ENCODE measurements at regions not wholly inside any gene's neighbourhood (a gene's known extent, or its start where the extent isn't known, plus 50 kb on each side); places are given as distances from the start of the nearest gene placed in this dataset.

- Histone ChIP-seq H2AFZ (no peak overlapping the region), H3K9me2 (ENCODE audit: insufficient read depth) (no peaks in the 10 kb centered on the region), H3K4me2 (no peak overlapping the region), H3K27ac (no peak overlapping the region), H3K4me3 (no peak overlapping the region), H3K36me3 (ENCODE audit: low read depth) (no peaks in the 10 kb centered on the region), H3K27me3 (ENCODE audit: insufficient read depth, low read depth) (no peaks in the 10 kb centered on the region), H3K9me3 (ENCODE audit: insufficient read depth, low read depth) (peaks cover 9% of the 10 kb centered on the region; the same call in 1 of the 2 replicates), H3K4me1 (replicated peaks; ENCODE audit: insufficient read depth) (no peaks in the 10 kb centered on the region), H3F3A (ENCODE audit: insufficient read depth, low read depth) (no peaks in the 10 kb centered on the region), H3K79me2 (ENCODE audit: low read depth) (no peaks in the 10 kb centered on the region), H4K20me1 (ENCODE audit: insufficient read depth) (no peaks in the 10 kb centered on the region)
- TF ChIP-seq, protein P1, sequence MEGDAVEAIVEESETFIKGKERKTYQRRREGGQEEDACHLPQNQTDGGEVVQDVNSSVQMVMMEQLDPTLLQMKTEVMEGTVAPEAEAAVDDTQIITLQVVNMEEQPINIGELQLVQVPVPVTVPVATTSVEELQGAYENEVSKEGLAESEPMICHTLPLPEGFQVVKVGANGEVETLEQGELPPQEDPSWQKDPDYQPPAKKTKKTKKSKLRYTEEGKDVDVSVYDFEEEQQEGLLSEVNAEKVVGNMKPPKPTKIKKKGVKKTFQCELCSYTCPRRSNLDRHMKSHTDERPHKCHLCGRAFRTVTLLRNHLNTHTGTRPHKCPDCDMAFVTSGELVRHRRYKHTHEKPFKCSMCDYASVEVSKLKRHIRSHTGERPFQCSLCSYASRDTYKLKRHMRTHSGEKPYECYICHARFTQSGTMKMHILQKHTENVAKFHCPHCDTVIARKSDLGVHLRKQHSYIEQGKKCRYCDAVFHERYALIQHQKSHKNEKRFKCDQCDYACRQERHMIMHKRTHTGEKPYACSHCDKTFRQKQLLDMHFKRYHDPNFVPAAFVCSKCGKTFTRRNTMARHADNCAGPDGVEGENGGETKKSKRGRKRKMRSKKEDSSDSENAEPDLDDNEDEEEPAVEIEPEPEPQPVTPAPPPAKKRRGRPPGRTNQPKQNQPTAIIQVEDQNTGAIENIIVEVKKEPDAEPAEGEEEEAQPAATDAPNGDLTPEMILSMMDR (conservative IDR thresholded peaks at IDR 0.05): no peak
- TF ChIP-seq EZH2 (IDR thresholded peaks at IDR 0.05; ENCODE audit: low read depth): no peak
- BruUV-seq (replicated peaks): no TSS peak
- no peak for DNase-seq
- POLR2A ChIA-PET (ENCODE audit: unreplicated experiment): no interaction called here
- intact Hi-C loops (cut with micrococcal nuclease; ENCODE audit: unreplicated experiment): no loop called here
- CTCF ChIA-PET: no interaction called here
These were observed 487.0 kb upstream of the BTBD3 start for GRCh38 chr20:11430652-11431051.

DNA sequence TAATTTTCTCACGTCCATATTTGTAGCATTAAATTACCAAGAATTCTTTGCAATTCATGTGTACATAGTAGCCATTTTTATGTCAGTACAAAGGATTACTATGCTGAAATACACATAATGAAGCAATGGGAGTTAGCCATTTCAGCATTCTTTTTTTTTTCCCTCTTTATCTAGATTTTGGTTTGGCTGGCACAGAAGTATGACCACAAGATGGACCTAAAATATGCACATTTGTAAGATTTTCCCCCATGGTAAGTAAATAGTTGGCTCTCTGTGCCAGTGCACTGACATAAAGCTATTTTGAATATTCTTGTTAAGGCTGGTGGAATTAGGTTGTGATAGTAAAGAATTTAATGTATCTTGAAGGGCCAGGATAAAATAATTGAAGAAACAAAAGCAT is 486.1 kb upstream of the BTBD3 start:
- Histone ChIP-seq H3K27me3 (ENCODE audit: insufficient read depth, low read depth) (no peaks in the 10 kb centered on the region), H3K9me3 (ENCODE audit: insufficient read depth, low read depth) (peaks cover 9% of the 10 kb centered on the region; the same call in 1 of the 2 replicates), H3K4me3 (no peak overlapping the region), H4K20me1 (ENCODE audit: insufficient read depth) (no peaks in the 10 kb centered on the region), H3F3A (ENCODE audit: insufficient read depth, low read depth) (no peaks in the 10 kb centered on the region), H3K9me2 (ENCODE audit: insufficient read depth) (no peaks in the 10 kb centered on the region), H2AFZ (no peak overlapping the region), H3K4me2 (no peak overlapping the region), H3K4me1 (replicated peaks; ENCODE audit: insufficient read depth) (no peaks in the 10 kb centered on the region), H3K36me3 (ENCODE audit: low read depth) (no peaks in the 10 kb centered on the region), H3K27ac (no peak overlapping the region), H3K79me2 (ENCODE audit: low read depth) (no peaks in the 10 kb centered on the region)
- ChIA-PET CTCF (no interaction called here), POLR2A (ENCODE audit: unreplicated experiment) (no interaction called here)
- intact Hi-C loops (cut with micrococcal nuclease; ENCODE audit: unreplicated experiment): no loop called here
- BruUV-seq (replicated peaks): no TSS peak
- TF ChIP-seq, protein P1 (conservative IDR thresholded peaks at IDR 0.05): no peak
- TF ChIP-seq EZH2 (IDR thresholded peaks at IDR 0.05; ENCODE audit: low read depth): no peak
- no peak for DNase-seq

GRCh38 chr20:11432407-11432806 is 485.3 kb upstream of the BTBD3 start:
- Histone ChIP-seq H3F3A (ENCODE audit: insufficient read depth, low read depth) (no peaks in the 10 kb centered on the region), H4K20me1 (ENCODE audit: insufficient read depth) (no peaks in the 10 kb centered on the region), H3K9me3 (ENCODE audit: insufficient read depth, low read depth) (peaks cover 9% of the 10 kb centered on the region; the same call in 1 of the 2 replicates), H3K36me3 (ENCODE audit: low read depth) (no peaks in the 10 kb centered on the region), H3K4me3 (no peak overlapping the region), H3K27me3 (ENCODE audit: insufficient read depth, low read depth) (no peaks in the 10 kb centered on the region), H3K79me2 (ENCODE audit: low read depth) (no peaks in the 10 kb centered on the region), H3K4me1 (replicated peaks; ENCODE audit: insufficient read depth) (no peaks in the 10 kb centered on the region), H3K27ac (no peak overlapping the region), H3K9me2 (ENCODE audit: insufficient read depth) (no peaks in the 10 kb centered on the region), H3K4me2 (no peak overlapping the region), H2AFZ (no peak overlapping the region)
- CTCF ChIA-PET: no interaction called here
- TF ChIP-seq EZH2 (IDR thresholded peaks at IDR 0.05; ENCODE audit: low read depth): no peak
- TF ChIP-seq, protein P1 (conservative IDR thresholded peaks at IDR 0.05): no peak
- intact Hi-C loops (cut with micrococcal nuclease; ENCODE audit: unreplicated experiment): no loop called here
- BruUV-seq (replicated peaks): no TSS peak
- DNase-seq: no peak
- POLR2A ChIA-PET (ENCODE audit: unreplicated experiment): no interaction called here
